Breast epithelium (tissue), 3 donors: ENCODE measurements at regions not wholly inside any gene's neighbourhood (a gene's known extent, or its start where the extent isn't known, plus 50 kb on each side); places are given as distances from the start of the nearest gene placed in this dataset.

Experiments
- POLR2A ChIP-seq: fragments of 450-650 bp; IDR thresholded peaks from one replicate; pipeline ENCODE4 v1.6.1; 2016; ENCODE audit warnings: antibody characterized with exemption, mild to moderate bottlenecking, moderate library complexity
- TF ChIP-seq, protein P1 (sequence below), 3 donors: fragments of 450-650 bp; IDR thresholded peaks; one replicate each; pipeline ENCODE4 v1.5.1; 2016 to 2017; ENCODE audit warnings: antibody characterized with exemption in 3 of 3, mild to moderate bottlenecking in 3 of 3, moderate library complexity in 3 of 3

DNA sequence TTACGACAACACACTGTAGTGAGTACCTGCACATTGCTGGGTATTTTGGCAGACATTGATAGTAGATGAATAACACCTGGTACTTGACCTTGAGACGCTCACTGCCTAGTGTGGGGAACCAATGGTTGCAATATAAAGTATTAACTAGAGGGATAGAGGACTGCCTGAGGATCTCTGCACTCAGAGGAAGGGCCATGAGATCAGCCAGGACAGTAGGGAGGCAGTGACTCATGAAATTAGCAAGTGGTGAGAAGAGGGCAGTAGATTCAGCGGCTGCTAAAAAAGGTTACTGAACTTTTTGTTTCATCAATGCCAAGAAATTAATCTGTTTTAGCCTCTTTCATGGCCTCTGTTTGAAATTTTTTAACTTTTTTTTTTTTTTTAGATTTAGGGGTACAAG, 250.8 kb upstream of the TCF4 start:
- TF ChIP-seq, protein P1, sequence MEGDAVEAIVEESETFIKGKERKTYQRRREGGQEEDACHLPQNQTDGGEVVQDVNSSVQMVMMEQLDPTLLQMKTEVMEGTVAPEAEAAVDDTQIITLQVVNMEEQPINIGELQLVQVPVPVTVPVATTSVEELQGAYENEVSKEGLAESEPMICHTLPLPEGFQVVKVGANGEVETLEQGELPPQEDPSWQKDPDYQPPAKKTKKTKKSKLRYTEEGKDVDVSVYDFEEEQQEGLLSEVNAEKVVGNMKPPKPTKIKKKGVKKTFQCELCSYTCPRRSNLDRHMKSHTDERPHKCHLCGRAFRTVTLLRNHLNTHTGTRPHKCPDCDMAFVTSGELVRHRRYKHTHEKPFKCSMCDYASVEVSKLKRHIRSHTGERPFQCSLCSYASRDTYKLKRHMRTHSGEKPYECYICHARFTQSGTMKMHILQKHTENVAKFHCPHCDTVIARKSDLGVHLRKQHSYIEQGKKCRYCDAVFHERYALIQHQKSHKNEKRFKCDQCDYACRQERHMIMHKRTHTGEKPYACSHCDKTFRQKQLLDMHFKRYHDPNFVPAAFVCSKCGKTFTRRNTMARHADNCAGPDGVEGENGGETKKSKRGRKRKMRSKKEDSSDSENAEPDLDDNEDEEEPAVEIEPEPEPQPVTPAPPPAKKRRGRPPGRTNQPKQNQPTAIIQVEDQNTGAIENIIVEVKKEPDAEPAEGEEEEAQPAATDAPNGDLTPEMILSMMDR (IDR thresholded peaks at IDR 0.05): no peak
- TF ChIP-seq POLR2A: no peak
